22Rv1 (cell line): ENCODE measurements at regions not wholly inside any gene's neighbourhood (a gene's known extent, or its start where the extent isn't known, plus 50 kb on each side); places are given as distances from the start of the nearest gene placed in this dataset.

Source experiments
- CTCF ChIP-seq: fragments of 450-650 bp; IDR thresholded peaks from 2 replicates; pipeline ENCODE4 v1.5.1; 2017; ENCODE audit warnings: mild to moderate bottlenecking
- ZFX ChIP-seq: fragments of 450-650 bp; IDR thresholded peaks from 2 replicates; pipeline ENCODE4 v1.6.1; 2017; ENCODE audit warnings: antibody characterized with exemption, borderline replicate concordance

- TF ChIP-seq CTCF (no peak), ZFX (no peak)
These were observed 396.2 kb upstream of the IGFBP3 start for GRCh38 chr7:46317256-46317655.
